ENCODE measurements at regions not wholly inside any gene's neighbourhood (a gene's known extent, or its start where the extent isn't known, plus 50 kb on each side); places are given as distances from the start of the nearest gene placed in this dataset.

- WGBS, 2 donors (ENCODE audit: low coverage in 1 of 2), result 40 to 66% methylated on average over 4 to 6 of the region's 13 CpGs
- H3K4me3 ChIP-seq, result no peak overlapping the region
Measured at GRCh38 chr1:30379684-30380624, 343.4 kb downstream of the MATN1 start.

GRCh38 chr1:30378991-30379581, 344.3 kb downstream of the MATN1 start:
- Histone ChIP-seq H3K9me3 (no peaks in the 10 kb centered on the region), H3K27ac (no peak overlapping the region), H3K4me1 (peaks cover 0 to 14% (median 3%) of the 10 kb centered on the region in 3 donors), H3K4me3 (no peak overlapping the region), H3K27me3 (peaks cover 82% of the 10 kb centered on the region), H3K36me3 (no peaks in the 10 kb centered on the region)
- no peak for TF ChIP-seq EP300 (IDR thresholded peaks at IDR 0.05)
- 0% methylated on average over 1 of the region's 18 CpGs; no CpG with 5 or more reads in 1 of the 2 donors for WGBS, 2 donors (ENCODE audit: low coverage in 1 of 2)
- no peak for ATAC-seq

More at GRCh38 chr1:30379684-30380624, 343.4 kb downstream of the MATN1 start:
- H3K36me3 ChIP-seq, result no peaks in the 10 kb centered on the region
- TF ChIP-seq EP300 (IDR thresholded peaks at IDR 0.05), result no peak
- peak in 3 of 4 experiments; percentile 73 to 81 (median 74) for TF ChIP-seq CTCF (IDR thresholded peaks at IDR 0.05)
- H3K4me1 ChIP-seq, result peaks cover 0 to 14% (median 3%) of the 10 kb centered on the region in 3 donors
- ATAC-seq, result peak; percentile 65
- peaks cover 82% of the 10 kb centered on the region for H3K27me3 ChIP-seq
- no peaks in the 10 kb centered on the region for H3K9me3 ChIP-seq
- no peak overlapping the region for H3K27ac ChIP-seq

- Histone ChIP-seq H3K4me1 (peaks cover 0 to 14% (median 3%) of the 10 kb centered on the region in 3 donors), H3K36me3 (no peaks in the 10 kb centered on the region), H3K27ac (no peak overlapping the region), H3K4me3 (no peak overlapping the region), H3K9me3 (no peaks in the 10 kb centered on the region), H3K27me3 (peaks cover 88% of the 10 kb centered on the region)
- WGBS, 2 donors (ENCODE audit: low coverage in 1 of 2), result 69 to 92% methylated on average over 2 to 3 of the region's 10 CpGs
- no peak for TF ChIP-seq EP300 (IDR thresholded peaks at IDR 0.05)
- TF ChIP-seq POLR2A (IDR thresholded peaks at IDR 0.05), result no peak
- no peak for ATAC-seq
Measured at GRCh38 chr1:30378003-30378596, 345.3 kb downstream of the MATN1 start.

- H3K27me3 ChIP-seq, result peaks cover 88% of the 10 kb centered on the region
- TF ChIP-seq POLR2AphosphoS5 (IDR thresholded peaks at IDR 0.05), result no peak
- no peak for TF ChIP-seq EP300 (IDR thresholded peaks at IDR 0.05)
- TF ChIP-seq POLR2A (IDR thresholded peaks at IDR 0.05), result no peak
- no peak for TF ChIP-seq CTCF (IDR thresholded peaks at IDR 0.05)
- no peak overlapping the region for H3K27ac ChIP-seq
- H3K36me3 ChIP-seq, result no peaks in the 10 kb centered on the region
- no peak overlapping the region for H3K4me3 ChIP-seq
- no peak for ATAC-seq
- H3K4me1 ChIP-seq, result peaks cover 0 to 14% (median 3%) of the 10 kb centered on the region in 3 donors
- H3K9me3 ChIP-seq, result no peaks in the 10 kb centered on the region
- 53 to 64% methylated on average over 6 to 8 of the region's 11 CpGs for WGBS, 2 donors (ENCODE audit: low coverage in 1 of 2)
Measured at GRCh38 chr1:30377230-30378002, 346.0 kb downstream of the MATN1 start.

GRCh38 chr1:30376054-30376697, 347.2 kb downstream of the MATN1 start:
- Histone ChIP-seq H3K9me3 (no peaks in the 10 kb centered on the region), H3K27me3 (peaks cover 88% of the 10 kb centered on the region), H3K36me3 (no peaks in the 10 kb centered on the region), H3K4me1 (peaks cover 0 to 14% (median 3%) of the 10 kb centered on the region in 3 donors), H3K27ac (no peak overlapping the region), H3K4me3 (no peak overlapping the region)
- no peak for ATAC-seq
- WGBS, 2 donors (ENCODE audit: low coverage in 1 of 2), result 48 to 66% methylated on average over 3 to 5 of the region's 7 CpGs
- TF ChIP-seq POLR2A (IDR thresholded peaks at IDR 0.05), result no peak
- TF ChIP-seq EP300 (IDR thresholded peaks at IDR 0.05), result no peak
- no peak for TF ChIP-seq CTCF (IDR thresholded peaks at IDR 0.05)
- no peak for TF ChIP-seq POLR2AphosphoS5 (IDR thresholded peaks at IDR 0.05)
